ENCODE measurements at regions not wholly inside any gene's neighbourhood (a gene's known extent, or its start where the extent isn't known, plus 50 kb on each side); places are given as distances from the start of the nearest gene placed in this dataset.

- H3K27ac ChIP-seq (ENCODE audit: extremely low read depth, low read depth, low read length): no peak overlapping the region
- no peaks in the 10 kb centered on the region for H3K9me1 ChIP-seq (ENCODE audit: control insufficient read depth, insufficient read depth, low read length)
- H3K4me2 ChIP-seq (ENCODE audit: insufficient read depth, low read length): no peak overlapping the region
- H2AFZ ChIP-seq (ENCODE audit: low read depth, low read length): no peak overlapping the region
- no peaks in the 10 kb centered on the region for H3K79me2 ChIP-seq (ENCODE audit: control insufficient read depth, insufficient read depth, low read length)
- 0% methylated on average over 2 of the region's 2 CpGs for WGBS (ENCODE audit: insufficient coverage, low coverage, missing lambda C conversion rate)
- H3K4me1 ChIP-seq (replicated peaks in 1 of 2; ENCODE audit: control insufficient read depth in 2 of 2, insufficient read depth in 2 of 2, low read length in 2 of 2): no peaks in the 10 kb centered on the region
- intact Hi-C loops (cut with micrococcal nuclease): no loop called here
- no peak overlapping the region for H3K9ac ChIP-seq (ENCODE audit: insufficient read depth in 1 of 2, low read depth in 2 of 2, low read length in 2 of 2)
- FAIRE-seq (no peak), ATAC-seq (no peak), DNase-seq (ENCODE audit: extremely low read depth in 1 of 4, low spot score in 3 of 4) (no peak)
- H3K36me3 ChIP-seq (ENCODE audit: control insufficient read depth, insufficient read depth, low read length): no peaks in the 10 kb centered on the region
- no peaks in the 10 kb centered on the region for H3K27me3 ChIP-seq (ENCODE audit: control insufficient read depth in 2 of 2, insufficient read depth in 2 of 2, low read length in 2 of 2)
- H3K4me3 ChIP-seq: no peak overlapping the region
- TF ChIP-seq KAT8 (IDR thresholded peaks at IDR 0.05; ENCODE audit: low read depth) (no peak), ELK3 (CRISPR knock-in tag; IDR thresholded peaks at IDR 0.05) (no peak), ZNF778 (CRISPR knock-in tag; IDR thresholded peaks at IDR 0.05) (no peak), CHD1 (IDR thresholded peaks at IDR 0.05; ENCODE audit: low read length) (no peak), ZNF518B (CRISPR knock-in tag; IDR thresholded peaks at IDR 0.05) (no peak), NFXL1 (CRISPR knock-in tag; IDR thresholded peaks at IDR 0.05) (no peak), NEUROD1 (IDR thresholded peaks at IDR 0.05; ENCODE audit: borderline replicate concordance, low read depth, low read length, partially characterized antibody) (no peak), RFX5 (IDR thresholded peaks at IDR 0.05; ENCODE audit: low read depth, low read length) (no peak), ESRRB (CRISPR knock-in tag; IDR thresholded peaks at IDR 0.05; ENCODE audit: borderline replicate concordance) (no peak), EGR1 (conservative IDR thresholded peaks at IDR 0.05) (no peak), SP1 (CRISPR knock-in tag; IDR thresholded peaks at IDR 0.05) (no peak), U2AF1 (optimal IDR thresholded peaks at IDR 0.05; ENCODE audit: low read depth, low read length) (no peak), CAMTA2 (CRISPR knock-in tag; conservative IDR thresholded peaks at IDR 0.05) (no peak), ZNF57 (CRISPR knock-in tag; IDR thresholded peaks at IDR 0.05) (no peak), NR1H2 (CRISPR knock-in tag; IDR thresholded peaks at IDR 0.05) (no peak), ZBTB26 (CRISPR knock-in tag; IDR thresholded peaks at IDR 0.05) (no peak)
- CTCF ChIA-PET (ENCODE audit: low intra/inter-chr PET ratio): no interaction called here
- H3K9me3 ChIP-seq (replicated peaks; ENCODE audit: control insufficient read depth, insufficient read depth, low read depth, low read length): no peaks in the 10 kb centered on the region
- POLR2A ChIA-PET: no interaction called here
- no peaks in the 10 kb centered on the region for H4K20me1 ChIP-seq (replicated peaks; ENCODE audit: control insufficient read depth, insufficient read depth, low read length)
- in situ Hi-C loops (cut with MboI): no loop called here
- BruUV-seq (replicated peaks): no TSS peak
Measured at GRCh38 chr4:11620861-11621260, 192.2 kb upstream of the HS3ST1 start.

Data from K562 (cell line).